PFSK-1 (cell line): ENCODE measurements at regions not wholly inside any gene's neighbourhood (a gene's known extent, or its start where the extent isn't known, plus 50 kb on each side); places are given as distances from the start of the nearest gene placed in this dataset.

Experiments
- FOXP2 ChIP-seq: optimal IDR thresholded peaks from 2 replicates; pipeline ENCODE3; 2011; ENCODE audit warnings: borderline replicate concordance, control low read depth, inconsistent platforms; ENCODE audit not compliant: insufficient read depth; ENCODE audit errors: extremely low read length, extremely low read depth
- POLR2AphosphoS5 ChIP-seq: IDR thresholded peaks from 2 replicates; pipeline ENCODE4 v1.6.1; 2012; ENCODE audit warnings: low read depth, mild to moderate bottlenecking, control low read depth, low read length, moderate library complexity
- REST ChIP-seq, 2 experiments: IDR thresholded peaks; 2 replicates each; pipeline versions ENCODE4 v1.6.1 to v1.8.0; 2011 to 2012; ENCODE audit warnings: low read depth in 2 of 2, low read length in 2 of 2, control low read depth in 1 of 2, inconsistent platforms in 1 of 2, mild to moderate bottlenecking in 1 of 2, moderate library complexity in 1 of 2; ENCODE audit not compliant: insufficient read depth in 1 of 2
- SIN3A ChIP-seq: IDR thresholded peaks from 2 replicates; pipeline ENCODE4 v1.6.1; 2012; ENCODE audit warnings: mild to moderate bottlenecking, low read length, moderate library complexity, borderline replicate concordance; ENCODE audit not compliant: insufficient read depth
- TAF1 ChIP-seq: IDR thresholded peaks from 2 replicates; pipeline ENCODE4 v1.6.1; 2012; ENCODE audit warnings: low read length, control low read depth, borderline replicate concordance; ENCODE audit not compliant: insufficient read depth

GRCh38 chr2:84033347-84033974 is 425.6 kb downstream of the SUCLG1 start:
- TF ChIP-seq SIN3A (no peak), REST (IDR thresholded peaks at IDR 0.05; ENCODE audit: insufficient read depth in 1 of 2, low read depth in 2 of 2, low read length in 2 of 2) (no peak), FOXP2 (no peak), POLR2AphosphoS5 (no peak), TAF1 (no peak)

- TF ChIP-seq SIN3A, result no peak
- TF ChIP-seq TAF1, result no peak
These were observed 427.6 kb downstream of the SUCLG1 start for GRCh38 chr2:84031312-84032050.

- TF ChIP-seq REST (IDR thresholded peaks at IDR 0.05; ENCODE audit: insufficient read depth in 1 of 2, low read depth in 2 of 2, low read length in 2 of 2) (no peak), TAF1 (no peak), SIN3A (no peak), POLR2AphosphoS5 (no peak), FOXP2 (no peak)
These were observed 429.0 kb downstream of the SUCLG1 start for GRCh38 chr2:84029903-84030575.

- no peak for TF ChIP-seq SIN3A
These were observed 432.3 kb downstream of the SUCLG1 start for GRCh38 chr2:84026818-84027217.

GRCh38 chr2:84022810-84023431 is 436.2 kb downstream of the SUCLG1 start:
- TF ChIP-seq TAF1 (no peak), POLR2AphosphoS5 (no peak), SIN3A (no peak), FOXP2 (no peak), REST (IDR thresholded peaks at IDR 0.05; ENCODE audit: insufficient read depth in 1 of 2, low read depth in 2 of 2, low read length in 2 of 2) (no peak)

- TF ChIP-seq TAF1, result no peak
- no peak for TF ChIP-seq SIN3A
- TF ChIP-seq REST (IDR thresholded peaks at IDR 0.05; ENCODE audit: insufficient read depth in 1 of 2, low read depth in 2 of 2, low read length in 2 of 2), result no peak
- no peak for TF ChIP-seq POLR2AphosphoS5
- TF ChIP-seq FOXP2, result no peak
These were observed 442.1 kb downstream of the SUCLG1 start for GRCh38 chr2:84017010-84017409.
